ENCODE measurements at regions not wholly inside any gene's neighbourhood (a gene's known extent, or its start where the extent isn't known, plus 50 kb on each side); places are given as distances from the start of the nearest gene placed in this dataset.

DNA sequence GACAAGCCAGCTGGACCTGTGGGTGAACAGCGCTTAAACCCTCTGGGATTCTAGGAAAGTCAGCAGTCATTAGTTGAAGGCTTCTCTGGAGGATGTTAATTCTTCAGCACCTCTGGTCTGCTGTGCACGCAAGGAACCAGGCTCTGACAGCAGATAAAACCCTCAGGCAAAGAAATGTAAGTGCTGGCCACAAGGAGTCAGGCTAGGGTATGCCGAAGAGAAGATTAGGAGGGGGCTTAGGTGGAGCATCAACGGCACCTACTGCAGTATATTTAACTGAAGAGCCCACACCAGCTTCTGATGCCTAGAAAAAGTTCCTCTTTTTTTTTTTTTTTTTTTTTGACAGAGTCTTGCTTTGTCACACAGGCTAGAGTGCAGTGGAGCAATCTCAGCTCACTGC, 304.2 kb upstream of the MC4R start:
- POLR2A ChIA-PET: no interaction called here
- ATAC-seq: no peak
- no peaks in the 10 kb centered on the region for H3K9me3 Mint-ChIP-seq
- H3K4me3 Mint-ChIP-seq: no peak overlapping the region
- H3K27me3 Mint-ChIP-seq: no peaks in the 10 kb centered on the region
- TF ChIP-seq, protein P1, sequence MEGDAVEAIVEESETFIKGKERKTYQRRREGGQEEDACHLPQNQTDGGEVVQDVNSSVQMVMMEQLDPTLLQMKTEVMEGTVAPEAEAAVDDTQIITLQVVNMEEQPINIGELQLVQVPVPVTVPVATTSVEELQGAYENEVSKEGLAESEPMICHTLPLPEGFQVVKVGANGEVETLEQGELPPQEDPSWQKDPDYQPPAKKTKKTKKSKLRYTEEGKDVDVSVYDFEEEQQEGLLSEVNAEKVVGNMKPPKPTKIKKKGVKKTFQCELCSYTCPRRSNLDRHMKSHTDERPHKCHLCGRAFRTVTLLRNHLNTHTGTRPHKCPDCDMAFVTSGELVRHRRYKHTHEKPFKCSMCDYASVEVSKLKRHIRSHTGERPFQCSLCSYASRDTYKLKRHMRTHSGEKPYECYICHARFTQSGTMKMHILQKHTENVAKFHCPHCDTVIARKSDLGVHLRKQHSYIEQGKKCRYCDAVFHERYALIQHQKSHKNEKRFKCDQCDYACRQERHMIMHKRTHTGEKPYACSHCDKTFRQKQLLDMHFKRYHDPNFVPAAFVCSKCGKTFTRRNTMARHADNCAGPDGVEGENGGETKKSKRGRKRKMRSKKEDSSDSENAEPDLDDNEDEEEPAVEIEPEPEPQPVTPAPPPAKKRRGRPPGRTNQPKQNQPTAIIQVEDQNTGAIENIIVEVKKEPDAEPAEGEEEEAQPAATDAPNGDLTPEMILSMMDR (IDR thresholded peaks at IDR 0.05): no peak
- H3K4me1 Mint-ChIP-seq (ENCODE audit: low read depth): no peaks in the 10 kb centered on the region
- intact Hi-C loops (cut with micrococcal nuclease): no loop called here
- H3K36me3 Mint-ChIP-seq (ENCODE audit: low read depth): no peaks in the 10 kb centered on the region
- no peak for DNase-seq
- CTCF ChIA-PET: no interaction called here
- no peak overlapping the region for H3K27ac Mint-ChIP-seq

DNA sequence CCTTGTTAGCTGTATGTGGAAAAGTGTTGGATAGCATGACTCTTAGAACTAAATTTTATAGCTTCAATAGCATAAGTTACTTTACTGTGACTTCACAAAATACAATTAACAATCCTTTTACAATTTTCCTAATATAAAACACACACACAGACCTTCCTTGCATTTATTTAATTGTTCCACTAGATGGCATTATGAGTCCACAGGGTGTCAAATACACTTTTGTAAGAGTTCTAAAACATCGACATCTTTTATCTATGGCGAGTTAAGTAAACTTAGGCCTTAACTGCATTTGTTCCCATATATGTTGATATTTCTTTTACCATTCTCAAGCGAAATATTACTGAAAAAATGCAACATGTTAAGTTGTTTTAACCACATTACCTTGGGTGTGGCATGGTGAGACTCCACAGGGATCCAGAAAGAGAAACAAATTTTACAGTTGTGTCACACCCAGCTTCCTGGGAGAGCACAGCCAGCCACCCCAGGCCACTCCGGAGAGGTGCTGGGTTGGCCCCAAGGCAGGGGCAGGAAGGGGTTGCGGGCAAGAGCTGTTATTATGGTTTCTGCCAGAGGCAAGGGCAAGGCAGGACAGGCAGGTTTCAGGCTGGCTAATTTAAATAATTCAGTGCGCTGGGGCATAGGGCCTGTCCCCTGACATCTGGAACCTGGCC, 312.4 kb upstream of the MC4R start:
- intact Hi-C loops (cut with micrococcal nuclease): no loop called here
- no peaks in the 10 kb centered on the region for H3K27me3 Mint-ChIP-seq
- no peaks in the 10 kb centered on the region for H3K36me3 Mint-ChIP-seq (ENCODE audit: low read depth)
- POLR2A ChIA-PET: no interaction called here
- H3K9me3 Mint-ChIP-seq: peaks cover 1% of the 10 kb centered on the region
- ATAC-seq (no peak), DNase-seq (no peak)
- no peak overlapping the region for H3K27ac Mint-ChIP-seq
- CTCF ChIA-PET: no interaction called here
- H3K4me3 Mint-ChIP-seq: no peak overlapping the region
- TF ChIP-seq, protein P1 (IDR thresholded peaks at IDR 0.05): peak; percentile 37
- H3K4me1 Mint-ChIP-seq (ENCODE audit: low read depth): no peaks in the 10 kb centered on the region

DNA sequence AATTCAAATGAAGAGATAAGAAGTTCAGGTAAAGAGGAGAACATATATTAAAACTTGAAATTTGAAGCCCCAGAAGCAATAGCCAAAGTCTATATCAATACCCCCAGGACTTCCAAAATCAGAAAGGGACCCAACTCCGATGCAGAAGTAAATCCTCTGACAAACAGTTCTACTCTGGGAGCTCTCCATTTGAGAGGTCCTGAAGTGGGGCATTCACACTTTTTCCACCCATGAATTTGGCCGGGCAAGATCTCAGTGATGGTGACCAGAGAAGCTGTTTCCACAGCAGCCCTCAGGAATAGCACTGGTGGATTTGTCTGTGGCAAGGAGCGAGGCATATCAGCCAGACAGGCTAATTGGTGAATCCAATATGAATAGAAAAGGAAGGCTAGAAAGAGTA, 313.6 kb upstream of the MC4R start:
- POLR2A ChIA-PET: no interaction called here
- TF ChIP-seq, protein P1 (IDR thresholded peaks at IDR 0.05): no peak
- ATAC-seq: no peak

DNA sequence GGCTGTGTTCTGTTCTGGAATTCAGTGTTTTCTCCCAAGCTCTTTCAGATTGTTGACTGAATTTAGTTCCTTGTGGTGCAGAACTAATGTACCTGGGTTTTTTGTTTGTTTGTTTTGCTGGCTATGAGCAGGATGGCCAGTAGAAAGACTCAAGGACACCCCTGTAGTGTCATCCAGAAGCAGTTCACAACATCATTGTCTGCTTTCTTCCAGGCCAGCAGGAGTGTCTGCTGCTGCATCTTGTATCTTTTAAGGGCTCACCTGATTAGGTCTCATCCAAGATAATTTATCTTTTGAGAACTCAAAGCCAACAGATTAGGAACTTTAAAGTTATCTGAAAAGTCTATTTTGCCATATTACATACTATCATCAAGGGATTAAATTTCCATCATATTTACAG, 318.5 kb upstream of the MC4R start:
- TF ChIP-seq, protein P1 (IDR thresholded peaks at IDR 0.05): no peak
- Mint-ChIP-seq H3K9me3 (peaks cover 1% of the 10 kb centered on the region), H3K27me3 (no peaks in the 10 kb centered on the region), H3K4me3 (no peak overlapping the region), H3K4me1 (ENCODE audit: low read depth) (no peaks in the 10 kb centered on the region), H3K27ac (no peak overlapping the region), H3K36me3 (ENCODE audit: low read depth) (no peaks in the 10 kb centered on the region)
- ATAC-seq (no peak), DNase-seq (no peak)
- intact Hi-C loops (cut with micrococcal nuclease): no loop called here
- ChIA-PET CTCF (no interaction called here), POLR2A (no interaction called here)

More for the DNA sequence above, 313.6 kb upstream of the MC4R start:
- H3K4me3 Mint-ChIP-seq: no peak overlapping the region
- no peaks in the 10 kb centered on the region for H3K27me3 Mint-ChIP-seq
- DNase-seq: no peak
- peaks cover 1% of the 10 kb centered on the region for H3K9me3 Mint-ChIP-seq
- no peak overlapping the region for H3K27ac Mint-ChIP-seq
- no peaks in the 10 kb centered on the region for H3K36me3 Mint-ChIP-seq (ENCODE audit: low read depth)
- intact Hi-C loops (cut with micrococcal nuclease): no loop called here
- H3K4me1 Mint-ChIP-seq (ENCODE audit: low read depth): no peaks in the 10 kb centered on the region
- CTCF ChIA-PET: interaction anchor here (0.9 to 1.3 kb wide), 2 partner anchors 9 to 817 kb away, joined by 3 read pairs; no protein-coding TSS in a partner anchor

DNA sequence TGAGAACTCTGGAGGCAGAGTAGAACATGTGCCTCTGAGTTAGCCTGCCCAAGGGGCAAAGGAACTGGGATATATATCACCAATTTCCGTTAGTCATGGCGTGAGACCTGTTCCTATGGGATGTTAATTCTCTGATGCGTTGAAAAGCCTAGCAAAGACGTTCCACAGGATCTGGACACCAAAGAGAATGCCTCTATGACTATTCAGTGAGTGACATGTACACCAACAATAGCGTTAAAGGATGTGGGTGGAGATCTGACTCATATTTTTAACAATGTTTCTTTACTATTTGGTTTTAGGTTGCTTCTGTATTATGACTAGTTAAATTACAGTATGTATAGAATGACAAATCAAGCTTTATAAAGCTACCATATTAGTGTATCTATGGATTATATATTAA, 320.9 kb upstream of the MC4R start:
- no peaks in the 10 kb centered on the region for H3K36me3 Mint-ChIP-seq (ENCODE audit: low read depth)
- POLR2A ChIA-PET: no interaction called here

More for the DNA sequence above, 320.9 kb upstream of the MC4R start:
- Mint-ChIP-seq H3K4me1 (ENCODE audit: low read depth) (no peaks in the 10 kb centered on the region), H3K27ac (no peak overlapping the region), H3K9me3 (peaks cover 1% of the 10 kb centered on the region), H3K4me3 (no peak overlapping the region), H3K27me3 (no peaks in the 10 kb centered on the region)
- CTCF ChIA-PET: no interaction called here
- DNase-seq (no peak), ATAC-seq (no peak)
- TF ChIP-seq, protein P1 (IDR thresholded peaks at IDR 0.05): no peak
- intact Hi-C loops (cut with micrococcal nuclease): no loop called here

Data from activated CD8-positive, alpha-beta T cell treated with anti-CD3 and anti-CD28 coated beads for 36 hours (primary cell).